ENCODE measurements at regions not wholly inside any gene's neighbourhood (a gene's known extent, or its start where the extent isn't known, plus 50 kb on each side); places are given as distances from the start of the nearest gene placed in this dataset.
"Not testable (repeated sequence)": the region's sequence is repeated elsewhere in the genome, so short reads cannot be mapped to it uniquely, and the experiment has no call there.

DNA sequence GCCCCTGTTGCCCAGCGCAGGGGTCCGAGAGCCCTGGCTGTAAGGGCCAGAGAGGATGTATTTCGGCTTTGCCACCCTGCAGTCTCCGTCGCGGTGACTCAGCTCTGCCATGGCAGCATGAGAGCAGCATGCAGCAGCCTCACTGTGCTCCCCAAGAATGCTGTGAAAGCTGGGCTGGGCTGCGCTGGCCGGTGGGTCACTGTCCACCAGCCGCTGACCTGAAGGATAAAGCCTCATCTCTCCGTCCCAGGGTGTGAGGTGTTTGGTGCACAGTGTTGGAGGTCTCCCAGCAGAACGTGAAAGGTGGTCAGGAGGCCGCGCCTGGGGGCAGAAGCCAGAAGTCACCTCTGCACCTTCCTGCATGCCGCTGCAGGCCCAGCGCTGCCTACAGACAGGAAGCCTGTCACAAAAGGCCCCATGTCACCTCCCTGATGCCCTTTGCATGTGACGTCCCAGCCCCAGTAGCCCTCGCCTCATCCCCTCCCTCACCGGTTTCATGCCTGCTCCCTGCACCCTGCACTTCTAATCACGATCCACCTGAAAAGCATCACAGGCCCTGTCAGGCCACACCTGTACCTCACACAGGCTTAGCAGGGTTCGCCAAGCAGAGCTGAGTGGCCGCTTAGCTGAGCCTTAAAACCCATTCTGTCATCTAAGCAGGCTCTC, 342.1 kb downstream of the EIPR1 start:
- no peaks in the 10 kb centered on the region for H3K36me3 ChIP-seq (ENCODE audit: control insufficient read depth, insufficient read depth, low read length)
- H3K27me3 ChIP-seq (ENCODE audit: control insufficient read depth, insufficient read depth, low read length): no peaks in the 10 kb centered on the region
- H3K4me3 ChIP-seq (ENCODE audit: low read depth, low read length): no peak overlapping the region
- DNase-seq (ENCODE audit: low read depth): no peak
- CTCF ChIA-PET: no interaction called here
- TF ChIP-seq CTCF (IDR thresholded peaks at IDR 0.05; ENCODE audit: insufficient read depth, low read depth, low read length): no peak
- POLR2A ChIA-PET: no interaction called here

- Histone ChIP-seq H3K27me3 (ENCODE audit: control insufficient read depth, insufficient read depth, low read length) (no peaks in the 10 kb centered on the region), H3K4me3 (ENCODE audit: low read depth, low read length) (no peak overlapping the region), H3K36me3 (ENCODE audit: control insufficient read depth, insufficient read depth, low read length) (no peaks in the 10 kb centered on the region)
- DNase-seq (ENCODE audit: low read depth): no peak
- CTCF ChIA-PET: no interaction called here
- TF ChIP-seq CTCF (IDR thresholded peaks at IDR 0.05; ENCODE audit: insufficient read depth, low read depth, low read length): no peak
- POLR2A ChIA-PET: no interaction called here
Measured at GRCh38 chr2:3034856-3035255, 342.8 kb downstream of the EIPR1 start.

DNA sequence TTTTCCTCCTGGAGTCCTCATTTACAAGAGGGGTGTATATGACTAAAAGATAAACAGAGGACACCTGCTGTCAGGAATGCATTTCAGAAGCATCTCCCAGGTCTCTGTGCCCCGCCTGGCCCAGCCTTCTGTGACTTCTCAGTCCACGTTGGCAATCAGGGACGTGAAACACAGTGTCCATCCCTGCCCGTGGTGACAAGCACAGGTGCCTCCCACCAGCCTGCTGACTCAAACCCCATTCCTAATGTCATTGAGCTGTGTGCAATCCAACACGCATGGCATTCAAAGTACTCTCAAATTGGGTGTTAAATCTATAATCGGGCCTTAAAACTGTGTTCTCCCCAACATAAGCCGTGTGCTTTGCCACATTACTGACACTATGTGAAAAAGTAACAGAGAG, 343.2 kb downstream of the EIPR1 start:
- TF ChIP-seq CTCF (IDR thresholded peaks at IDR 0.05; ENCODE audit: insufficient read depth, low read depth, low read length): no peak
- CTCF ChIA-PET: no interaction called here

GRCh38 chr2:3033315-3033714, 344.3 kb downstream of the EIPR1 start:
- CTCF ChIA-PET: no interaction called here
- Histone ChIP-seq H3K36me3 (ENCODE audit: control insufficient read depth, insufficient read depth, low read length) (no peaks in the 10 kb centered on the region), H3K4me3 (ENCODE audit: low read depth, low read length) (no peak overlapping the region), H3K27me3 (ENCODE audit: control insufficient read depth, insufficient read depth, low read length) (no peaks in the 10 kb centered on the region)
- no peak for DNase-seq (ENCODE audit: low read depth)
- TF ChIP-seq CTCF (IDR thresholded peaks at IDR 0.05; ENCODE audit: insufficient read depth, low read depth, low read length): no peak
- POLR2A ChIA-PET: no interaction called here

More for the DNA sequence above, 343.2 kb downstream of the EIPR1 start:
- Histone ChIP-seq H3K4me3 (ENCODE audit: low read depth, low read length) (no peak overlapping the region), H3K36me3 (ENCODE audit: control insufficient read depth, insufficient read depth, low read length) (no peaks in the 10 kb centered on the region), H3K27me3 (ENCODE audit: control insufficient read depth, insufficient read depth, low read length) (no peaks in the 10 kb centered on the region)
- POLR2A ChIA-PET: no interaction called here
- DNase-seq (ENCODE audit: low read depth): no peak

- CTCF ChIA-PET; H3K36me3 ChIP-seq (ENCODE audit: control insufficient read depth, insufficient read depth, low read length); H3K4me3 ChIP-seq (ENCODE audit: low read depth, low read length); H3K27me3 ChIP-seq (ENCODE audit: control insufficient read depth, insufficient read depth, low read length); POLR2A ChIA-PET; DNase-seq (ENCODE audit: low read depth): not testable (repeated sequence)
Measured at GRCh38 chr2:3030791-3031190, 346.8 kb downstream of the EIPR1 start.

- CTCF ChIA-PET: no interaction called here
- DNase-seq (ENCODE audit: low read depth): no peak
- no peaks in the 10 kb centered on the region for H3K27me3 ChIP-seq (ENCODE audit: control insufficient read depth, insufficient read depth, low read length)
- POLR2A ChIA-PET: no interaction called here
- no peak overlapping the region for H3K4me3 ChIP-seq (ENCODE audit: low read depth, low read length)
- H3K36me3 ChIP-seq (ENCODE audit: control insufficient read depth, insufficient read depth, low read length): no peaks in the 10 kb centered on the region
- no peak for TF ChIP-seq CTCF (IDR thresholded peaks at IDR 0.05; ENCODE audit: insufficient read depth, low read depth, low read length)
Measured at GRCh38 chr2:3025984-3026383, 351.6 kb downstream of the EIPR1 start.
